ENCODE measurements at regions not wholly inside any gene's neighbourhood (a gene's known extent, or its start where the extent isn't known, plus 50 kb on each side); places are given as distances from the start of the nearest gene placed in this dataset.
"Not testable (repeated sequence)": the region's sequence is repeated elsewhere in the genome, so short reads cannot be mapped to it uniquely, and the experiment has no call there.

- no peak for FAIRE-seq
Observed at GRCh38 chr20:24418731-24419130, 50.7 kb upstream of the SYNDIG1 start.

GRCh38 chr20:24417485-24417884, 51.9 kb upstream of the SYNDIG1 start:
- DNase-seq (ENCODE audit: insufficient read length, low spot score) (no peak), FAIRE-seq (no peak)

More at GRCh38 chr20:24418731-24419130, 50.7 kb upstream of the SYNDIG1 start:
- no peak for DNase-seq (ENCODE audit: insufficient read length, low spot score)

GRCh38 chr20:24415444-24415843, 54.0 kb upstream of the SYNDIG1 start:
- FAIRE-seq; DNase-seq (ENCODE audit: insufficient read length, low spot score): not testable (repeated sequence)

- DNase-seq (ENCODE audit: insufficient read length, low spot score) (no peak), FAIRE-seq (no peak)
Observed at GRCh38 chr20:24411834-24412216, 57.6 kb upstream of the SYNDIG1 start.

- FAIRE-seq (no peak), DNase-seq (ENCODE audit: insufficient read length, low spot score) (no peak)
Observed at GRCh38 chr20:24411003-24411833, 58.2 kb upstream of the SYNDIG1 start.

- FAIRE-seq (no peak), DNase-seq (ENCODE audit: insufficient read length, low spot score) (no peak)
Observed at GRCh38 chr20:24407151-24407550, 62.3 kb upstream of the SYNDIG1 start.

GRCh38 chr20:24406750-24407149, 62.7 kb upstream of the SYNDIG1 start:
- no peak for FAIRE-seq
- DNase-seq (ENCODE audit: insufficient read length, low spot score): no peak

- FAIRE-seq (no peak), DNase-seq (ENCODE audit: insufficient read length, low spot score) (no peak)
Observed at GRCh38 chr20:24406251-24406650, 63.2 kb upstream of the SYNDIG1 start.

GRCh38 chr20:24405810-24406209, 63.6 kb upstream of the SYNDIG1 start:
- FAIRE-seq: peak; percentile 23
- DNase-seq (ENCODE audit: insufficient read length, low spot score): no peak

GRCh38 chr20:24403406-24403805, 66.0 kb upstream of the SYNDIG1 start:
- DNase-seq (ENCODE audit: insufficient read length, low spot score) (no peak), FAIRE-seq (no peak)

- FAIRE-seq: no peak
- no peak for DNase-seq (ENCODE audit: insufficient read length, low spot score)
Observed at GRCh38 chr20:24402188-24402587, 67.2 kb upstream of the SYNDIG1 start.

- DNase-seq (ENCODE audit: insufficient read length, low spot score) (no peak), FAIRE-seq (no peak)
Observed at GRCh38 chr20:24395151-24395550, 74.3 kb upstream of the SYNDIG1 start.

- DNase-seq (ENCODE audit: insufficient read length, low spot score) (no peak), FAIRE-seq (no peak)
Observed at GRCh38 chr20:24393903-24394302, 75.5 kb upstream of the SYNDIG1 start.

GRCh38 chr20:24392612-24393011, 76.8 kb upstream of the SYNDIG1 start:
- DNase-seq (ENCODE audit: insufficient read length, low spot score): no peak
- no peak for FAIRE-seq

GRCh38 chr20:24389686-24390085, 79.7 kb upstream of the SYNDIG1 start:
- DNase-seq (ENCODE audit: insufficient read length, low spot score) (no peak), FAIRE-seq (no peak)

GRCh38 chr20:24388828-24389380, 80.5 kb upstream of the SYNDIG1 start:
- FAIRE-seq (no peak), DNase-seq (ENCODE audit: insufficient read length, low spot score) (no peak)

- no peak for DNase-seq (ENCODE audit: insufficient read length, low spot score)
- FAIRE-seq: no peak
Observed at GRCh38 chr20:24385547-24385946, 83.9 kb upstream of the SYNDIG1 start.

GRCh38 chr20:24384865-24385264, 84.6 kb upstream of the SYNDIG1 start:
- FAIRE-seq: no peak

GRCh38 chr20:24382743-24383142, 86.7 kb upstream of the SYNDIG1 start:
- DNase-seq (ENCODE audit: insufficient read length, low spot score): no peak
- no peak for FAIRE-seq

More at GRCh38 chr20:24384865-24385264, 84.6 kb upstream of the SYNDIG1 start:
- no peak for DNase-seq (ENCODE audit: insufficient read length, low spot score)

- FAIRE-seq (no peak), DNase-seq (ENCODE audit: insufficient read length, low spot score) (no peak)
Observed at GRCh38 chr20:24382331-24382730, 87.1 kb upstream of the SYNDIG1 start.

GRCh38 chr20:24381886-24382285, 87.5 kb upstream of the SYNDIG1 start:
- DNase-seq (ENCODE audit: insufficient read length, low spot score): no peak
- FAIRE-seq: no peak

GRCh38 chr20:24379484-24379927, 89.9 kb upstream of the SYNDIG1 start:
- no peak for FAIRE-seq

More at GRCh38 chr20:24379484-24379927, 89.9 kb upstream of the SYNDIG1 start:
- no peak for DNase-seq (ENCODE audit: insufficient read length, low spot score)

All from GM19239 (cell line).